GM19455 (cell line): ENCODE measurements at regions not wholly inside any gene's neighbourhood (a gene's known extent, or its start where the extent isn't known, plus 50 kb on each side); places are given as distances from the start of the nearest gene placed in this dataset.

Source experiments
- ATAC-seq: cut with Tn5 transposase; IDR thresholded peaks from one replicate; pipeline ENCODE4 v1.9.1; 2021; ENCODE audit not compliant: unreplicated experiment

DNA sequence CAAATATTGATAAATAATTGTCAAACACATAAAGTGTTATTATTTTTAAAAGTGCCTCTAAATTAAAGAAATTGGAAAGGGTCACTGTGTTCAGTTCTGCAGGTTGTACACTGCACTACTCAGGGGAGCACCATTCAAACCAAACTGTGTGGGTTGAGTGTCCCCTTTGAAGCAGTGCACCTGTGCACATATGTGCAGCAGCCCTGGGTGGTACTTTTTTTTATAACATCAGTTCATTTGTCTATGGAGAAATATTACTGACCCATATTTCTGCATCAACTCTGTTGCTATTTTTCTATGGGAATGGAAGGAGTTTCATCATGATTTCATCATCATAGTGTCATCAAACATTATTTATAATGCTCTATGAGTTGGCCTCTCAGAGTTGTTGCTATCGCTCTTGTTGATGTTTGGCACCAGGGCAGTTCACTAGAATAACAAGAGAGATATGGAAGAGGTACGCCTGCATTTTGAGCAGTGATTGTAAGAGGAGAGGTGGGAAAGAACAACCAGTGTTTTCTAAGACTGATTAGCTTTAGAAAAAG is 457.6 kb downstream of the TFAP2A start:
- ATAC-seq: no peak

DNA sequence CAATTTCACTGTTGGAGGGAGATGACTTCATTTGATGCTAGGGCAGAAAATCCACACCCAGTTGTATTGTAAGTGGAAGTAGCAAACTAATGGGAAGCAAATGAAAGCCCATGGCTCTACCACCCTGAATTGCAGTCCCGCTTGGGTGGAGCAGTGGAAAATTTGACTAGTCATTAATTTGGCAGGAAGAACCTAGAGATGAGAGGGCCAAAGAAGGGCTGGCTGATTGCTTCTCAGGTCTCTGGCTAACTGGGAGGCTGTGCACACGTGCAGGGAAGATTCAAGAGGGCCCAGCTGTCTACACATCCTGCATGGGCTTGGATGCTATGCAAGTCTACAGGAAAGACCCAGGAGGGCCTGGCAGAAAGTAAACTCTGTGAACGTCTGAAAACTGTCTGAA is 466.2 kb downstream of the TFAP2A start:
- ATAC-seq: no peak

DNA sequence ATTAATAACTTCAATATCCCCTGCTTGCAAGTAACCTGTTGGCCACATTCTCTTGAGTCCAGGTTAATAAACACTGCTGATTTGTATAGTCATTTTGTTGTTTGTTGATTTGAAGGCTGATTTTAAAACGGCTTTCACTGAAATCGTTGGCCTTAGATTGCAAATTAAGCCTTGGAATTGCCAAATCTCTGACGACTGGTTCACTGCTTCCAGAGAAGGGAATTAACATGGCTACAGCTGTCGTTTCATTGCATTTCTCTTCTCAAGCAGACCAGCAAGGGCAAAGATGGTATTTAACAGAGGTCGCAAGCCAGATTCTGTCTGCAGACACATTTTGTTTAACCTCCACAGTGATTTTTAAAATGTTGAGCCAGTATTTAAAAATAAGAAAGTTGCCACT is 470.9 kb downstream of the TFAP2A start:
- ATAC-seq: no peak

DNA sequence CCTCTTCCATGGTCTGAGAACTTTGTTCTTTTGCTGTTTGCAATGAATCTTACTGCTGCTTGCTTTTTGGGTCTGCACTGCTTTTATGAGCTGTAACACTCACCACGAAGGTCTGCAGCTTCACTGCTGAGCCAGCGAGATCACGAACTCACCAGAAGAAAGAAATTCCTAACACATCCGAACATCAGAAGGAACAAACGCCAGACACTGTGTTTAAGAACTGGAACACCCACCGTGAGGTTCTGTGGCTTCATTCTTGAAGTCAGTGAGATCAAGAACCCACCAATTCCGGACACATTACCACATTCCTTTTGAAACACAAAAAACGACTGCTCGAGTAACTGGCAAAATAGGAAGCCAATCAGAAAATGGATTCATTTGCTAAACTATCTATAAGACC is 471.8 kb downstream of the TFAP2A start:
- ATAC-seq: no peak

DNA sequence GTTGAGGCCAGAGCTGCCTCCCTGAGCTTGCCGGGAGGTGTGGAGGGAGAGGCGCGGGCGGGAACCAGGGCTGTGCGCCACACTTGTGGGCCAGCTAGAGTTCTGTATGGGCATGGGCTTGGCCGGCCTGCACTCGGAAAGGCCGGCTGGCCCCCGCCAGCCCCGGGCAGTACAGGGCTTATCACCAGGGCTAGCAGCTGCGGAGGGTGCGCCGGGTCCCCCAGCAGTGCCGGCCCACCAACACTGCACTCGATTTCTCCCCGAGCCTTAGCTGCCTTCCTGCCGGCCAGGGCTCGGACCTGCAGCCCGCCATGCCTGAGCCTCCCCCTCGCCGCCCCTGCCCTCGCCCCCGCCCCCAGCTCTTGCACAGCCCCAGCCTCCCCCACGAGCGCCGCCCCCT is 472.7 kb downstream of the TFAP2A start:
- no peak for ATAC-seq

DNA sequence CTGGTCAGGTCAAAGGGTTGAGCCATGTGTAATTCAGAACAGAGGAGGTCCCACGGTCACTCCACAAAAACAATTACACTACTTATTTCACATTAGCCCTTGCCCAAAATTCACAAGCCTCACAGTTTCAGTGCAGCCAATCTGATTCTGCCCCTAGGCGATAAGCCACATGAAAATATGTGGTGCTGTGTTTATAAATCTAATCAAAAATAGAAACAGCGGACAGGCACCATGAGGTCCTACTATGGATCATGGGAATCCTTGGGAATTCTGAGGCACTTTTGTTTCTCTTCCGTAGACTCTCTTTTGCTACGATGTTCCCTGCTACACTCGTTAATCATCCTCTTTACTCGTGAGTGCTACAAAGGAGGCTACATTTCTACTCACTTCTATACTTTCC is 476.1 kb downstream of the TFAP2A start:
- ATAC-seq: no peak

DNA sequence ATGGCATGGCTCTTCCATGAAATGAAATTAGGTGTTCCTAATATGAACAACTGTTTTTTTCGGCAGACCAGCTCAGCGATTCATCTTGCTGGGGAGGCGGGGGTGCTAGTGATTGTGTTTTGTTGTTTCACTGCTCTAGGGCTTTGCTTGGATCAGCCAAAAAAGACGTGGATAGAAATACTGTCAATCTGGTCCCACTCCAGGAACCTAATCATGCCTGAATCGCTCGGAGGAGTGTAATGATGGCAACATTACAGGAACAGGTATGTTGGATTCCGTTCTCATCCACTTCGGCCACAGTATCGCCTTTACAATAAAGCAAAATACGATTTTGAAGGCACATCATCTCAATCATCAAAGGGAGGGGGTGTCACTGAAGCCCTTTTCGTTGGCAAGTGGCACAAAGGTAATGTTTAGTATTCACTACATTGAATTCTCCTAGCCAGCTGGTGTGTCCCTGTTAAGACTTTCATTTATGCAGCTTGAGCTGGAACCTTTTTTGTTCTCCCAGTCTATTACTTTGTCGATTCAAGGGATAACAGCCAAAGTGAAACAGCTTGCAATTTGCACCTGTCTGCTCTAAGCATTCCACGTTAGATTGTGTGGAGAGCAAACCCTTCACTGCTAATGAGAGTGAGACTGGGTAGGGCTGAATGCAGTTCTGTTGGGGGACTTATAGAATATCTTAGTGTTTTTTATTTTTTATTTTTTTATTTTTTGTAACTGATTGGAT is 477.7 kb downstream of the TFAP2A start:
- no peak for ATAC-seq

DNA sequence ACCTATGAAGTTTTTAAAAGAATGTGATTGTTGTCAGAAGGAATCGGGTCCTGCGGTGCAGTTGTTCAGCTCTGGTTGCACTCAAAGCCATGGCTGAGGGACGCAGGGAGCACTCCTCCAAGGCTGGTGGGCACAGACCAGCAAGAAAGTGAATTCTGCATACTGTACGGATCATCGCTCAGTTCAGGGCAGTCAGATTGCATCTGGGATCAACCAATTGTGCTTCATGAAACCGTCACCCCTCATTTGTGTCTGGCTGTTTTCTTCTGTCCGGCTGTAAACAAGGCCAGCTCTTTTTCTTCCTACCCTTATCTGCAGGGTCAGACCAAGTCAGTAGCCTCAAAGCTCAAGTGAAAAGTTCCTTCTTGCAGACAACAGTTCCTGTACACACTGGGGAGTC is 478.3 kb downstream of the TFAP2A start:
- ATAC-seq: no peak

DNA sequence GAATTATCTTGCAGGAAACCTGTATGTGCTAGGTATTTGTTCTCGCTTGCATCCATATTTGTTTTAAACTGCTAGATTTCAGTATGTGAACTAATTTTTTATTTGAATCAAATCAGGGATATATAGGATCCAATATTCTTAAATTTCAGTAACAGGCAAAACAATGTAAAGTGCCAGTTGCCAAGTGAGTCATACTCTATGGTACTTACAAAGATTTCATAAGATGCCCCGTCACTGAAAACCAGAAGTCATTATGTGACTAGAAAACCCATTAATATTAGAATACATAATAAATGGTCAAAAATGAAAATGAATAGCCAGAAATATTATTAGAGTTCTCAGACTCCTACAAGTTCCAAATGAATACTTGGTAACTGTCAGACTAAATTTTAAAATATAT is 481.2 kb downstream of the TFAP2A start:
- ATAC-seq: no peak

DNA sequence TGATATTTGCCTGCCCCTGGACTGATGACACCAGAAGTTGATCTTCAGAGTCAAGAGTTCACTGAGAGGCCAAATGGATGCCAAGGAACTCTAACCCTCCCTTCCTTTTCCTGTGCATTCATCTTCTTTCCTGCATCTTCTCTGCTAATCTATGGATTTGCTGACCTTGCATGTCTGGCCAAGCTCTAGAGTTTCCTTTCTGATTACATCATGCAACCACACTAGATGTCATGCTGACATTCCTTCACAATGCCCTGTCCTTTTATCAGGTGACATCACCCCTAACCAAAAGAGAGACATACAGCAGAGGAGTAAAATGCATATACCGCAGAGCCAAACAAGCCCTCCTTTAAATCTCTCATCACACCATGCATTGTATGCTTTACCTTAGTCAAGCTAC is 487.6 kb downstream of the TFAP2A start:
- no peak for ATAC-seq

DNA sequence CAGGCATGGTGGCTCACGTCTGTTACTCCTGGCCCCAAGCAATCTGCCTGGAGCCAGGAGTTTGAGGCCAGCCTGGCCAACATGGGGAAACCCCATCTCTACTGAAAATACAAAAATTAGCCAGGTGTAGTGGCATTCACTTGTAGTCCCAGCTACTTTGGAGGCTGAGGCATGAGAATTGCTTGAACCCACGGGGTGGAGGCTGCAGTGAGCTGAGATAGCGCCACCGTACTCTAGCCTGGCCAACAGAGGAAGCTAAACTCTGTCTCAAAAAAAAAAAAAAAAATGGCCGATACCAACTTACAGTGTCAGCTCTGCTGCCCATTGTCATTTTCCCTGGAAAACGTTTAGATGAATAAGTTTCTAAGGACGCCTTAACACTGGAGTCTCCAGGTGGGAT is 489.9 kb downstream of the TFAP2A start:
- ATAC-seq: no peak

DNA sequence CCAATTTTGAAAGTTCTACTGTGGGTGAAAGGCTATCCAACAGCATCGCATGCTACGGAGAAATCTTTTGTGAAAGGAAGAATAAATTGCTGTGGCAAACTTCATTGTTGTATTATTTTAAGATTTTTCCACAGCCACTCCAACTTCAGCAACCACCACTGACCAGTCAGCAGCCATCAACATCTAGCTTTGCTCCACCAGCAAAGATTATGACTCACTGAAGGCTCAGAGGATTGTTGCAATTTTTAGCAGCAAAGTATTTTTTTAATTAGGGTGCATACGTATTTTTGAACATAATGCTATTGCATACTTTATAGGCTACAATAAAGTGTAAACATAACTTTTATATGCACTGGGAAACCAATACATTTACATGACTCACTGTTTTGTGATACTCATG is 493.5 kb downstream of the TFAP2A start:
- no peak for ATAC-seq

DNA sequence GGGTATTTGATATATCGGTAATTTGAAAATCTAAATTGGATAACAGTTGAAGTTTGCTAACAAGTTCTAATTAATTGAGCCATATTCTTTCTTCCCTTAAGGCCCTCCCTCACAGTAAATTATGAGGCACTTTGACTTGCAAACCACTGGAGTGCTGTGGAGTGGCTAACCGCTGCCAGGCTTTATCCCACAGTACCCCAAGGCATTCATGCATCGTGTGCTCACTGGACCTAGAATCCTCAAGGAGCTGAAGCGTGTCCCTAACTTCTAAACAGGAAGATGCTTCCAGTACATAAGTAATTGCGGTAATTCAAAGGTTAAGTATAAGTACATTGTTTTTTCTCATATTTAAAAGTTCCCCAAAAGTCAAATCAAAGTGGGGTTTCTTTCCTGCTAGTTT is 499.9 kb downstream of the TFAP2A start:
- no peak for ATAC-seq

DNA sequence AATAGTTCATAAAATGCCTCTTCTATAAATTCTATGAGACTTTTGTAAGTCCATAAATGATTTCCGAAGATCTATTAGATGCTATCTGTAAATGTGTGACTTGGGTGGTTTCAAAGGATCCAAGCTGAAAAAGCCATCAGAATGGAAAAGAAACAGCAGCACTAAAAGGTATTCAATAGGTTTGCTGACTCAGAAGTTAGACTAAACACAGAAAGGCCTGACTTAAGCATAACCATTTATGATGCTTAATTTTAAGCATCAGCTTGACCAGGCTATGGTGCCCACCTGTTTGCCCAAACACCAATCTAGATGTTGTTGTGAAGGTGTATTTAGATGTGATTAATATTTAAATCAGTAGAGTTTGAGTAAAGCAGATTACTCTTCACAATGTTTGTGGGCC is 513.5 kb downstream of the TFAP2A start:
- ATAC-seq: no peak

DNA sequence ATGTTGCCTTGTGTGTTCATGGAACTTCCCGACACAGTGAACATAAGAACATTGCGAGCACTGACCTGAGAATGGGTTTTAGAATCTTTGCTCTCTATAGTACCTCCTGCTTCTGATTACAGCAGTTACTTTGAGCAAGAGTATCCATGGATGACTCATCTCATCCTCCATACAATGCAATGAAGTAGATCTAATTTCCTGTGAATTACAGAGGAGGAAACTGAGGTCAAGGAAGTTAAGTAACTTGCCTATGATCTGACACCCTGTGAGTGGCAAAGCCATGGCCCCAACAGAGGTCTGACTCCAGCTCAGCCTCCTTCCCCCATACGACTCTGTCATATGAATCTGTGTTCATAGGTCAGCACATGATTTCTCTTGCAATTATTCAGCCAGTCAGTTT is 518.1 kb downstream of the TFAP2A start:
- no peak for ATAC-seq

DNA sequence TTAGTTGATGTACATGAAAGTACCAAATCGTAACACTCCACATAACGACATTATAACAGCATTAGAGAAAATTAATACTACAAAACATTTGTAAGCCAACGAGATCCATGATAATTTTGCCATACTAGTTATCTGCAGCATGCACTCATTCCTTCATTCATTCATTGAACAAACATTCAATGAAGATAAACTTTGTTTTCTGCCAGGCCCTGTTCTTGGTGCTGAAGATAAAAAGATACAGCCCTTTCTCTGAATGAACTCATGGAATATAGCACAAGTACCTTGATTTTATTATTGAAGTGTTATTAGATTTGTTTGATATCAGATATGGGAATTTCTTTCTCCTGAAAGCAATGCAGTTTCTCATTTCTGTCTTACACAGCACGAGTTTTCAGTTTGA is 524.0 kb downstream of the TFAP2A start:
- no peak for ATAC-seq

DNA sequence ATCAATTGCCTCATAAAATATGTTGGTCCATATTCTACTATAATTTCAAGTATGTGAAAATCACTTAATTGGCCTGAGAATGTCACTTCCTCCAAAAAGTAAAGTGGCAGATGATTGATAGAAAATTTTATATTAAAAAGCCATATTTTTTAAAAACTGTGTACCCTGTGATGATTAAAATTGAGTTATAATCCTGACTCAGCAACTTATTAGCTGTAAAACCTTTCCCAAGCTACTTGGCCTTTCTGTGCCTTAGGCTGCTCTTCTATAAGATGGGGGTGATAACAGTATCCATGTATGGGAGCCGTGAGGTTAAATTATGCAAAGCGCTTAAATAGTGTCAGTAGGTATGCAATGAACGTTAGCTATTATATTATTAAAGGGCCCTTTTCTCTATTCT is 524.4 kb downstream of the TFAP2A start:
- no peak for ATAC-seq

DNA sequence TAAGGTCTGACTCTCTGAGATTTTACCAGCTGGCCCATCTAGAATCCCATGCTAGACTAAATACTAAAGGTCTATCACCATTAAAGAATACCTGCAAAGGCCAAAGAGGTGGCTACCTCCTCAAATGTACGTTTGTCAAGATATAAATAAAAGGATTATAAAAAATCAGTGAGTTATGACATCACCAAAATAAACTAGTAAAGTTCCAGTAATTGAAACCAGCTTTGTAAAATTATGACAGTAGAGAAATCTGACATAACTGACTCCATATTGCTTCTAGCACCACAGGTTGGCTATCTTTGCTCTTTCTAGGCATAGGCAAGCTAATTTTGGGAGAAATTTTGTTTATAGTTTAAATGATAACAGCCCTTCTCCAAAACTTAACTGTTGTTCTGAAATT is 536.3 kb downstream of the TFAP2A start:
- ATAC-seq: no peak

DNA sequence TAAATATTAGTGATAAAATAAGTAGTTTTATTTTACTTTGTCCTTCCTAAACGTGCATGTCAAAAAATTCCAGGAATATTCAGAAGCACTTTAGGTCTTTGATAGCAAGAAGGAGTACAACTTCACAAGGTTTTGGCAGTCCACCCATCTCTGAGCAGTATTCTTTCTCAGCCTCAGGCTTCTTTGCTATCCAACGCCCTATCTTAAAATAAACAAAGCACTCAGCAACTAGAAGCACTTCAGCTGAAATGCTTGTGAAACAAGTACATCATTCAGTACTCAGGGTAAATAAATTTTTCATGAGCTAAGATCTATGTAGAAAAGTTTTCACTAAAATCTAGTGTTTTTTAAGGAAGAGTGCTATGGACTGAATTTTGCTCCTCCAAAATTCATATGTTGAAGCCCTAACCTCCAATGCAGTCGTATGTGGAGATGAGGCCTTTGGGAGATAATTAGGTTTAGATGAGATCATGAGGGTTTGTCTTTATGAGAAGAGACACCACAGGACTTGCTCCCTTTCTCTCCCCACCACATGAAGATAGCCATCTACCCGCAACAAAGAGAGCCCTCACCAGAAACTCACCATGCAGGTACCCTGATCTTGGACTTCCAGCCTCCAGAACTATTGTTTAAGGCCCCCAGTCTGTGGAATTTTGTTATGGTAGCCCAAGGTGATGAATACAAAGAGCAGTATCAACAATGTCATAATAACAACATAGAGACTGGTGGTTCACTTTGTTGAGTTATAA is 539.1 kb downstream of the TFAP2A start:
- ATAC-seq: no peak

DNA sequence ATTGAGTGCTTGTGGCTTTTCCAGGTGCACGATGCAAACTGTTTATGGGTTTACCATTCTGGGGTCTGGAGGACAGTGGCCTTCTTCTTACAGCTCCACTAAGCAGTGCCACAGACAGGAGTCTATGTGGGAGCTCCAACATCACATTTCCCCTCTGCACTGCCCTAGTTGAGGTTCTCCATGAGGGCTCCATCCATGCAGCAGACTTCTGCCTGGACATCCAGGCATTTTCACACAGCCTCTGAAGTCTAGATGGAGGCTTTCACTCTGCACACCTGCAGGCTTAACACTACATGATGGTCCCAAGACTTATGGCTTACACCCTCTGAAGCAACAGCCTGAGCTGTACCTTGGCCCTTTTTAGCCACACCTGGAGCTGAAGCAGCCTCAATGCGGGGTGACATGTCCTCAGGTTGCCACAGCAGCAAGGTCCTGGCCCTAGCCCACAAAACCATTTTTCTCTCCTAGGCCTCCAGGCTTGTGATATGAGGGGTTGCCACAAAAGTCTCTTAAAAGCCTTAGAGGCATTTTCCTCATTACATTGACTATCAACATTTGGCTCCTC is 552.2 kb downstream of the TFAP2A start:
- ATAC-seq: no peak

DNA sequence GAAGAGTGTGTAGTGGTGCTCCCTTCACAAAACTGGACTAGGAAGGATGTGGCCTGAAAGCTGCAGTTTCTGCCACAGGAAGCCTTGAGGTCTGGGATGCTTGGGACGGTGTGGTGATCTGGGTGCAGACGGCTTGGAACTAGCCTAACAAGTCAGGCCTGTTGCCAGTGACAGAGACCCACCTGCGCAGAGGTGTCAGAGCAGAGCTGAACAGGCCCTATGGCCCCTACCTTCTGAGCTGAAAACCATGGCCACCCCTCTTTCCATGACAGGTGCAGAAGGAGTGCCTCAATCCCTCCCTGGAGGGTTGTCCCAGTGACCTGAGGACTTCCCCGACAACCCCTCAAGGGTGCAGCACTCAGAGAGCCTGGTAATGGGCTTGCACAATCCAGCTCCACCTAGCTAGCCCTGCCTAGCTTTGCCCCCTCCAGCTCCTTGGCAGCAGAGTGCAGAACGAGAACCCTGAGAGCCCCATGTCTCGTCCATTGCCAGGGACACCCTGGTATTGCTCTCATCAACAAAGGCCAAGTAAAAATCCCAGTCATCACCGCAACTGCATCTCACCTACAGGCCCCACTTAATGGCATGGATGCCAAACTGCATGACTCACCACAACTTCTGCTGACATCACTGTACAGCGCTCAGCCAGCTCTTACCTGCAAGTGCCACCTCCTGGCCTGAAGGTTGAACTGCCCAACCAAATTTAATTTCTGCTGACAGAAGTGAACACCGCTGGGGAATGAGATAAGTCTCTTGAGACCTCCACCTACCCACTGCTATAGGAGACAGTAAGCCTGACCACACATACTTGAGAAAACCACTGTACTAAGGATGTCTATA is 563.1 kb downstream of the TFAP2A start:
- no peak for ATAC-seq
